H1 (cell line): ENCODE measurements at regions not wholly inside any gene's neighbourhood (a gene's known extent, or its start where the extent isn't known, plus 50 kb on each side); places are given as distances from the start of the nearest gene placed in this dataset.

Experiments used
- CTCF ChIA-PET: fragments of 300-600 bp; sonication (Branson Sonifier 250); formaldehyde crosslinking; loops from one replicate; lab custom pipeline; 2021; ENCODE audit not compliant: partially characterized antibody; lab: Charles Lee
- POLR2A ChIA-PET: fragments of 300-600 bp; sonication (Branson Sonifier 250); formaldehyde crosslinking; loops from one replicate; lab custom pipeline; 2021; ENCODE audit warnings: inconsistent platforms; ENCODE audit not compliant: partially characterized antibody; lab: Charles Lee
- DNase-seq, 2 experiments: peaks; one replicate each; pipeline versions ENCODE4 v3.0.0 to v3.0.0-alpha.2; 2010 to 2022; ENCODE audit warnings: low spot score in 2 of 2, low read depth in 1 of 2, mixed read lengths in 1 of 2
- FAIRE-seq: peaks from 2 replicates; lab custom pipeline; 2011; peaks lifted over from hg19 to GRCh38; lab: Jason Lieb, UNC
- H2AFZ ChIP-seq: 2 replicates; pipeline ENCODE4 v1.8.1; 2012; ENCODE audit warnings: low read length, inconsistent platforms
- H2AK5ac ChIP-seq: 2 replicates; pipeline ENCODE4 v1.6.1; 2013; ENCODE audit warnings: low read depth, low read length
- H2BK120ac ChIP-seq: replicated peaks from 2 replicates; pipeline ENCODE3; 2013; ENCODE audit warnings: low read depth, low read length, inconsistent platforms
- H2BK12ac ChIP-seq: 2 replicates; pipeline ENCODE4 v1.6.1; 2013; ENCODE audit warnings: low read depth, low read length
- H2BK15ac ChIP-seq: 2 replicates; pipeline ENCODE4 v1.6.1; 2013; ENCODE audit warnings: low read length
- H2BK20ac ChIP-seq: 2 replicates; pipeline ENCODE4 v1.6.1; 2013; ENCODE audit warnings: low read length
- H2BK5ac ChIP-seq: 2 replicates; pipeline ENCODE4 v1.6.1; 2013; ENCODE audit warnings: low read depth, low read length
- H3K14ac ChIP-seq: 2 replicates; pipeline ENCODE4 v1.6.1; 2013; ENCODE audit warnings: inconsistent platforms; ENCODE audit not compliant: insufficient read length
- H3K18ac ChIP-seq: 2 replicates; pipeline ENCODE4 v1.6.1; 2013; ENCODE audit warnings: low read length; ENCODE audit errors: extremely low read depth
- H3K23ac ChIP-seq: 2 replicates; pipeline ENCODE4 v1.6.1; 2013; ENCODE audit warnings: inconsistent platforms; ENCODE audit not compliant: insufficient read length
- H3K23me2 ChIP-seq: 2 replicates; pipeline ENCODE4 v1.6.1; 2013; ENCODE audit warnings: low read depth, low read length
- H3K27ac ChIP-seq: 2 replicates; pipeline ENCODE4 v1.6.1; 2011; ENCODE audit warnings: low read depth, low read length, inconsistent platforms
- H3K27me3 ChIP-seq, 4 experiments: replicated peaks in 1 of 4; 1 replicate in 1 of 4; 2 replicates in 3 of 4; pipeline versions ENCODE4 v1.6.1 to v1.8.1; 2011 to 2013; ENCODE audit warnings: low read length in 3 of 4, mild to moderate bottlenecking in 3 of 4, inconsistent platforms in 2 of 4, mixed read lengths in 2 of 4, moderate library complexity in 1 of 4; ENCODE audit not compliant: control insufficient read depth in 3 of 4, insufficient read depth in 3 of 4; ENCODE audit errors: extremely low read depth in 1 of 4
- H3K36me3 ChIP-seq, 4 experiments: 2 replicates each; pipeline versions ENCODE4 v1.6.1 to v1.8.1; 2011 to 2013; ENCODE audit warnings: mild to moderate bottlenecking in 4 of 4, low read length in 3 of 4, moderate library complexity in 2 of 4, control low read depth in 1 of 4, inconsistent platforms in 1 of 4; ENCODE audit not compliant: insufficient read depth in 4 of 4, control insufficient read depth in 2 of 4
- H3K4ac ChIP-seq: replicated peaks from 2 replicates; pipeline ENCODE3; 2013; ENCODE audit warnings: low read length, low read depth, mixed read lengths, inconsistent platforms; ENCODE audit not compliant: insufficient read length
- H3K4me1 ChIP-seq, 4 experiments: replicated peaks in 1 of 4; 1 replicate in 1 of 4; 2 replicates in 3 of 4; pipeline versions ENCODE4 v1.6.1 to v1.8.1; 2011 to 2013; ENCODE audit warnings: low read length in 3 of 4, inconsistent platforms in 2 of 4, mixed read lengths in 1 of 4; ENCODE audit not compliant: insufficient read depth in 4 of 4, control insufficient read depth in 3 of 4
- H3K4me2 ChIP-seq, 2 experiments: 2 replicates each; pipeline versions ENCODE4 v1.6.1 to v1.8.1; 2011 to 2013; ENCODE audit warnings: low read depth in 2 of 2, low read length in 2 of 2, control low read depth in 1 of 2, inconsistent platforms in 1 of 2, mild to moderate bottlenecking in 1 of 2; ENCODE audit not compliant: insufficient read depth in 1 of 2
- H3K4me3 ChIP-seq, 4 experiments: fragments of 200-600, 300-600 bp in 1 of 4; sonication (generic), shearing (Covaris generic), sonication (Bioruptor Twin) in 1 of 4; 2 replicates each; pipeline versions ENCODE4 v1.5.1 to v1.8.1; 2011 to 2016; ENCODE audit warnings: low read length in 4 of 4, low read depth in 3 of 4, control low read depth in 2 of 4, inconsistent platforms in 2 of 4, mild to moderate bottlenecking in 2 of 4, mixed read lengths in 1 of 4, moderate library complexity in 1 of 4; ENCODE audit not compliant: insufficient read depth in 2 of 4; ENCODE audit errors: extremely low read depth in 1 of 4
- H3K56ac ChIP-seq: replicated peaks from 2 replicates; pipeline ENCODE3; 2013; ENCODE audit warnings: low read depth, mild to moderate bottlenecking, mixed read lengths, low read length, inconsistent platforms; ENCODE audit not compliant: insufficient read length
- H3K79me1 ChIP-seq: 2 replicates; pipeline ENCODE4 v1.6.1; 2013; ENCODE audit warnings: low read depth, low read length, control low read depth
- H3K79me2 ChIP-seq, 2 experiments: 2 replicates each; pipeline versions ENCODE4 v1.6.1 to v1.8.1; 2012 to 2013; ENCODE audit warnings: low read length in 2 of 2, mild to moderate bottlenecking in 2 of 2, inconsistent platforms in 1 of 2; ENCODE audit not compliant: insufficient read depth in 2 of 2, control insufficient read depth in 1 of 2
- H3K9ac ChIP-seq, 4 experiments: replicated peaks in 1 of 4; 1 replicate in 1 of 4; 2 replicates in 3 of 4; pipeline versions ENCODE4 v1.6.1 to v1.8.1; 2011 to 2013; ENCODE audit warnings: low read depth in 3 of 4, low read length in 3 of 4, control low read depth in 2 of 4, mild to moderate bottlenecking in 2 of 4, moderate library complexity in 2 of 4, inconsistent platforms in 1 of 4; ENCODE audit errors: extremely low read depth in 1 of 4
- H3K9me3 ChIP-seq, 2 experiments: 2 replicates each; pipeline versions ENCODE4 v1.6.1 to v1.8.1; 2012 to 2013; ENCODE audit warnings: mild to moderate bottlenecking in 2 of 2, moderate library complexity in 2 of 2, control low read depth in 1 of 2, inconsistent platforms in 1 of 2, low read depth in 1 of 2, low read length in 1 of 2, mixed read lengths in 1 of 2; ENCODE audit not compliant: insufficient read depth in 2 of 2
- H4K20me1 ChIP-seq, 2 experiments: replicated peaks in 1 of 2; 2 replicates each; pipeline versions ENCODE3 to v1.8.1; 2011 to 2013; ENCODE audit warnings: inconsistent platforms in 2 of 2, low read length in 2 of 2, mild to moderate bottlenecking in 1 of 2; ENCODE audit not compliant: insufficient read depth in 2 of 2, control insufficient read depth in 1 of 2
- H4K5ac ChIP-seq: 2 replicates; pipeline ENCODE4 v1.6.1; 2013; ENCODE audit warnings: low read length, low read depth, mixed read lengths, inconsistent platforms; ENCODE audit not compliant: insufficient read length
- H4K8ac ChIP-seq: 2 replicates; pipeline ENCODE4 v1.8.0; 2013; ENCODE audit warnings: mild to moderate bottlenecking, moderate library complexity, low read length, inconsistent platforms; ENCODE audit not compliant: insufficient read depth; ENCODE audit errors: extremely low read depth
- H4K91ac ChIP-seq: replicated peaks from 2 replicates; pipeline ENCODE3; 2013; ENCODE audit warnings: low read length, mixed read lengths, inconsistent platforms; ENCODE audit not compliant: insufficient read length
- ASH2L ChIP-seq: fragments of 200-600, 300-600 bp; sonication (generic); IDR thresholded peaks from one replicate; pipeline ENCODE4 v1.7.1; 2017; ENCODE audit warnings: low read length
- BCL11A ChIP-seq, 2 experiments: IDR thresholded peaks; one replicate each; pipeline ENCODE4 v1.6.1; 2011; ENCODE audit warnings: low read depth in 2 of 2, low read length in 2 of 2, mild to moderate bottlenecking in 2 of 2
- CBX5 ChIP-seq: fragments of 300-800, 300-1000 bp; sonication (generic); IDR thresholded peaks from 2 replicates; pipeline ENCODE4 v1.7.1; 2016; ENCODE audit warnings: antibody characterized with exemption, low read length, low read depth
- CEBPB ChIP-seq: IDR thresholded peaks from 2 replicates; pipeline ENCODE4 v1.6.1; 2012; ENCODE audit warnings: low read depth, low read length
- EZH2 ChIP-seq: fragments of 200-600 bp; sonication (generic); IDR thresholded peaks from 2 replicates; pipeline ENCODE4 v1.7.1; 2012; ENCODE audit warnings: low read depth, mild to moderate bottlenecking, moderate library complexity, low read length, inconsistent platforms; ENCODE audit not compliant: severe bottlenecking
- HDAC6 ChIP-seq: IDR thresholded peaks from one replicate; pipeline ENCODE4 v1.7.1; 2012; ENCODE audit warnings: low read depth, mild to moderate bottlenecking, inconsistent platforms, low read length, moderate library complexity
- RAD21 ChIP-seq, 2 experiments: IDR thresholded peaks in 1 of 2; conservative IDR thresholded peaks in 1 of 2; 2 replicates each; pipeline ENCODE4 v1.6.1; 2011; ENCODE audit warnings: low read depth in 2 of 2, low read length in 2 of 2, improper control_type of control experiment in 1 of 2, inconsistent platforms in 1 of 2, mild to moderate bottlenecking in 1 of 2, moderate library complexity in 1 of 2
- TEAD4 ChIP-seq: IDR thresholded peaks from 2 replicates; pipeline ENCODE4 v1.6.1; 2012; ENCODE audit warnings: low read depth, low read length, inconsistent platforms, mixed read lengths
- WGBS, 2 experiments: shearing (Covaris generic) in 1 of 2; methylation state at CpG; one replicate each; pipeline versions ENCODE4 v1.1.6 to v1.1.7; 2013 to 2015; ENCODE audit warnings: low lambda C conversion rate in 2 of 2, mixed read lengths in 2 of 2, inconsistent platforms in 1 of 2, low coverage in 1 of 2, missing lambda C conversion rate in 1 of 2; ENCODE audit not compliant: insufficient replicate concordance in 2 of 2, insufficient coverage in 1 of 2, insufficient read length in 1 of 2; ENCODE audit errors: extremely low coverage in 1 of 2, missing lambda C conversion rate in 1 of 2; 5-methylcytosine and 5-hydroxymethylcytosine counted together

- Histone ChIP-seq H3K79me1 (no peaks in the 10 kb centered on the region), H3K79me2 (no peaks in the 10 kb centered on the region), H3K23me2 (no peaks in the 10 kb centered on the region), H4K5ac (no peak overlapping the region), H3K4me3 (no peak overlapping the region), H3K9me3 (no peaks in the 10 kb centered on the region), H4K20me1 (no peaks in the 10 kb centered on the region), H2BK5ac (no peak overlapping the region), H4K91ac (no peak overlapping the region), H3K9ac (no peak overlapping the region), H3K27ac (no peak overlapping the region), H2BK120ac (no peak overlapping the region), H3K4me1 (peaks cover 0 to 2% (median under 1%) of the 10 kb centered on the region in 4 experiments; a peak in 4 of 7 replicates), H2BK20ac (no peak overlapping the region), H3K23ac (no peak overlapping the region), H3K4me2 (no peak overlapping the region), H4K8ac (no peak overlapping the region), H2AFZ (no peak overlapping the region), H3K18ac (no peak overlapping the region), H3K56ac (no peak overlapping the region), H3K14ac (no peak overlapping the region), H2AK5ac (no peak overlapping the region), H2BK15ac (no peak overlapping the region), H3K4ac (no peak overlapping the region), H3K36me3 (no peaks in the 10 kb centered on the region), H3K27me3 (no peaks in the 10 kb centered on the region), H2BK12ac (no peak overlapping the region)
- WGBS, 2 experiments = 80% methylated on average over 7 of the region's 7 CpGs; no CpG with 5 or more reads in 1 of the 2 experiments
- ChIA-PET CTCF (interaction anchor here (1.0 to 12.0 kb wide), 7 partner anchors 7 to 492 kb away, joined by 3 to 366 read pairs (median 5); no protein-coding TSS in a partner anchor), POLR2A (no interaction called here)
- FAIRE-seq (no peak), DNase-seq (no peak)
- TF ChIP-seq CEBPB (no peak), CBX5 (no peak), HDAC6 (no peak), ASH2L (no peak), RAD21 (IDR thresholded peaks at IDR 0.05 in 1 of 2, conservative IDR thresholded peaks at IDR 0.05 in 1 of 2; ENCODE audit: low read depth in 2 of 2, low read length in 2 of 2) (no peak), TEAD4 (no peak), BCL11A (IDR thresholded peaks at IDR 0.05; ENCODE audit: low read depth in 2 of 2, low read length in 2 of 2) (no peak), EZH2 (no peak)
These were observed 90.6 kb upstream of the KCNJ15 start for GRCh38 chr21:38166173-38166535.
